ENCODE measurements at regions not wholly inside any gene's neighbourhood (a gene's known extent, or its start where the extent isn't known, plus 50 kb on each side); places are given as distances from the start of the nearest gene placed in this dataset.

DNA sequence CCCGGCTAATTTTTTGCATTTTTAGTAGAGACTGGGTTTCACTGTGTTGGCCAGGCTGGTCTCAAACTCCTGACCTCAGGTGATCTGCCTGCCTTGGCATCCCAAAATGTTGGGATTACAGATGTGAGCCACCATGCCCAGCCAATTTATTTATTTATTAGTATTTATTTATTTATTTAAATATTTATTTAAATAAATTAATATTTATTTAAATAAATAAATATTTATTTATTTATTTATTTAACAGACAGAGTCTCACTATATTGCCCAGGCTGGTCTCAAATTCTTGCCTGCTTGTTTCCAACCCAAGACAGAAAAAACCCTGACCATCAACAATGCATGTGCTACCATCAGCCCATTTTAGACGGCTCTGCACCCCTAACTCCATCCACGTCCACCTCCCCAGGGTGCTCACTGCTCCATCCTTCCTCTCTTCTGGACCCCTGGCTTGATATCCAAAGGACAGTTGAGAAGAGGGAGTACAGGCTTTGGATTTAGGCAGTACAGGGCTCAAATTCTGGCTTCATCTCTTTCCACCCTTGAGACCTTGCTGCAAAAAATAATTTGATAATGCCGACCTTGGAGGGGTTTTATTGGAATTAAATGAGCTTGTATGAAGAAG is 232.6 kb downstream of the MED10 start (continued):
- no peak for TF ChIP-seq HDAC6 (IDR thresholded peaks at IDR 0.05; ENCODE audit: low read depth, low read length)
- no peak for TF ChIP-seq SP4 (IDR thresholded peaks at IDR 0.05; ENCODE audit: low read length)

All from H1 (cell line).